Osteocyte (in vitro differentiated cells): ENCODE measurements at regions not wholly inside any gene's neighbourhood (a gene's known extent, or its start where the extent isn't known, plus 50 kb on each side); places are given as distances from the start of the nearest gene placed in this dataset.

Experiments used
- DNase-seq: peaks from one replicate; pipeline ENCODE4 v3.0.0; 2021; ENCODE audit warnings: mixed read lengths; ENCODE audit not compliant: unreplicated experiment; ENCODE audit errors: extremely low spot score
- H3K27ac Mint-ChIP-seq: one replicate; pipeline ENCODE4 v1.8.0; 2021; ENCODE audit warnings: mild to moderate bottlenecking, mixed read lengths; ENCODE audit not compliant: unreplicated experiment
- H3K27me3 Mint-ChIP-seq: one replicate; pipeline ENCODE4 v1.8.0; 2021; ENCODE audit warnings: mixed read lengths; ENCODE audit not compliant: unreplicated experiment
- H3K36me3 Mint-ChIP-seq: one replicate; pipeline ENCODE4 v1.8.0; 2021; ENCODE audit warnings: mixed read lengths; ENCODE audit not compliant: unreplicated experiment
- H3K4me1 Mint-ChIP-seq: one replicate; pipeline ENCODE4 v1.8.0; 2021; ENCODE audit warnings: mixed read lengths; ENCODE audit not compliant: unreplicated experiment
- H3K4me3 Mint-ChIP-seq: one replicate; pipeline ENCODE4 v1.8.0; 2021; ENCODE audit warnings: mild to moderate bottlenecking, moderate library complexity, mixed read lengths; ENCODE audit not compliant: unreplicated experiment
- H3K9me3 Mint-ChIP-seq: one replicate; pipeline ENCODE4 v1.8.0; 2021; ENCODE audit warnings: mixed read lengths; ENCODE audit not compliant: unreplicated experiment
- TF ChIP-seq, protein P1 (sequence below): fragments of 200-600 bp; sonication (generic); IDR thresholded peaks from 2 replicates; pipeline ENCODE4 v1.5.0; 2021; ENCODE audit warnings: antibody characterized with exemption, mild to moderate bottlenecking, moderate library complexity

DNA sequence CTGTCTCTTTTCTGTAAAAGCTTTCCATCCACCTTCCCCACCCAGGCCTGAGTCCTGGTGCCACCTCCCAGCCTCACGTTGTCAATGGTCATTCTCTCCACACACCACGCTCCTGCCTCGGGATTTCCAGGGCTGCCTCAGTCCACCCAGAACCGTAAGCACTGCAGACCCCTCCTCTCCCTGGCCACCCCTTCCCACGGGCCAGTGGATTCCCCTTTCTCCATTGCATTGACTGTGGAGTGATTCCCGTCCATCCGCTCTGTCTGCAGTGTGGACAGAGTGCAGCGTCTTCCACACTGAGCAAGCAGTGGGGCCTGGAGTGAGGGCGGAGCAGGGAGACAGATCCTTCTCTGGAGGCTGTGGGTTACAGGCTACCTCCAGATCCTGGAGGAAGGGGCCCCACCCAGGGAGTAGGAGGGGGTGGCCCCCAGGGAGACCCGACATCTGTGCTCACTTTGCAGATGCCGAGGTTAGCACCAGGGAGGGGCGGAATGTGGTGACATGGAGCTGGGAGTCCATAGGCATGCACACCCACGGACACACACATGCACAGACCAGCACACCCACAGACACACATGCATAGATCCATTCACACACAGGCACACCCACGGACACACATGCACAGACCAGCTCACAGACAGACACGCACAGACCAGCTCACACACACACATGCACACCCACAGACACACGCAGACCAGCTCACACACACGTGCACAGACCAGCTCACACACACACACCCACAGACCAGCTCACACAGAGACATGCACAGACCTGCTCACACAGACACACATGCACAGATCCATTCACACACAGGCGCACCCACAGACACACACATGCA, 109.6 kb upstream of the B3GAT1 start:
- peaks cover 4% of the 10 kb centered on the region for H3K9me3 Mint-ChIP-seq
- H3K27ac Mint-ChIP-seq: no peak overlapping the region

DNA sequence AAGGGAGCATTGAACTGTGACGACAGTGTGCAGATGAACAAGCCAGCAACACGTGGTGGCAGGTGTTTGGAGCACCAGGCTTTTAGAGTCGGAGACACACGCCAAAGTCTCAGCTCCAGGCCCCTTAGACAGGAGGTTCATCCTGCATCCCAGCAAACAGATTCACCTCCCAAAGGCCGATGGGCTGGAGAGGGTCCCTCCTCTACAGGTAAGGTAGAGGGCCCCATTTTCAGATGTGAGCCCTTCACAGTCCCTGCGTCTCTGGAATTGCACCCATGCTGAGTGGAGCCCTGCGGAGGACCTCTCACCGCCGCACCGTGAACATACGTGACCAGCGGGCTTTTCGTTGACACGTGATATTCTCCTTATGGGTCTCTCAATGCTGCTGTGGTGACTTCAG, 109.0 kb upstream of the B3GAT1 start:
- H3K27ac Mint-ChIP-seq: no peak overlapping the region
- H3K36me3 Mint-ChIP-seq: no peaks in the 10 kb centered on the region
- H3K9me3 Mint-ChIP-seq: peaks cover 4% of the 10 kb centered on the region
- H3K4me1 Mint-ChIP-seq: no peaks in the 10 kb centered on the region
- H3K27me3 Mint-ChIP-seq: peaks cover 6% of the 10 kb centered on the region
- no peak overlapping the region for H3K4me3 Mint-ChIP-seq
- no peak for DNase-seq
- TF ChIP-seq, protein P1, sequence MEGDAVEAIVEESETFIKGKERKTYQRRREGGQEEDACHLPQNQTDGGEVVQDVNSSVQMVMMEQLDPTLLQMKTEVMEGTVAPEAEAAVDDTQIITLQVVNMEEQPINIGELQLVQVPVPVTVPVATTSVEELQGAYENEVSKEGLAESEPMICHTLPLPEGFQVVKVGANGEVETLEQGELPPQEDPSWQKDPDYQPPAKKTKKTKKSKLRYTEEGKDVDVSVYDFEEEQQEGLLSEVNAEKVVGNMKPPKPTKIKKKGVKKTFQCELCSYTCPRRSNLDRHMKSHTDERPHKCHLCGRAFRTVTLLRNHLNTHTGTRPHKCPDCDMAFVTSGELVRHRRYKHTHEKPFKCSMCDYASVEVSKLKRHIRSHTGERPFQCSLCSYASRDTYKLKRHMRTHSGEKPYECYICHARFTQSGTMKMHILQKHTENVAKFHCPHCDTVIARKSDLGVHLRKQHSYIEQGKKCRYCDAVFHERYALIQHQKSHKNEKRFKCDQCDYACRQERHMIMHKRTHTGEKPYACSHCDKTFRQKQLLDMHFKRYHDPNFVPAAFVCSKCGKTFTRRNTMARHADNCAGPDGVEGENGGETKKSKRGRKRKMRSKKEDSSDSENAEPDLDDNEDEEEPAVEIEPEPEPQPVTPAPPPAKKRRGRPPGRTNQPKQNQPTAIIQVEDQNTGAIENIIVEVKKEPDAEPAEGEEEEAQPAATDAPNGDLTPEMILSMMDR: no peak

More for the DNA sequence above, 109.6 kb upstream of the B3GAT1 start:
- TF ChIP-seq, protein P1: no peak
- H3K36me3 Mint-ChIP-seq: no peaks in the 10 kb centered on the region
- no peak overlapping the region for H3K4me3 Mint-ChIP-seq
- DNase-seq: no peak
- H3K27me3 Mint-ChIP-seq: peaks cover 6% of the 10 kb centered on the region
- no peaks in the 10 kb centered on the region for H3K4me1 Mint-ChIP-seq

DNA sequence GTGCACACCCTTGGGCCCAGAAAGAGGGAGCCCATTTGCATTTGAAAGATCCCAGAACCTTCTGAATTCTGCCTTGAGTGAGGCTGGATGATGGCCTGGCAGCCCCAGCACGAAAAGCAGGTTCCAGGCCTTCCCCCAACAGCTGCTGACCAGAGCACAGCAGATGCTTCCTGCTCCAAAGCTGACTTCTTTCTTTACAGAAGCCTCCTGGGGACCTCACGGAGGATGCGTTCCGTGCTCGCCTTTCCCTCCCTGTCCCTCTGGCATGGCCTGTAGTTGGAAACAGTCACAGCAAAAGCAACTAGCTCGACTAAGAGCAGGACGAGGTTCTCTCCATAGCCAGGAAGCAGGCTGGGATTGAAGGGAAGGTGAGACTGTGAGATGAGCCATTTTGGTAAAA, 107.7 kb upstream of the B3GAT1 start:
- Mint-ChIP-seq H3K4me1 (no peaks in the 10 kb centered on the region), H3K9me3 (peaks cover 4% of the 10 kb centered on the region), H3K36me3 (no peaks in the 10 kb centered on the region), H3K27me3 (peaks cover 6% of the 10 kb centered on the region), H3K4me3 (no peak overlapping the region), H3K27ac (no peak overlapping the region)
- DNase-seq: no peak
- TF ChIP-seq, protein P1: no peak

DNA sequence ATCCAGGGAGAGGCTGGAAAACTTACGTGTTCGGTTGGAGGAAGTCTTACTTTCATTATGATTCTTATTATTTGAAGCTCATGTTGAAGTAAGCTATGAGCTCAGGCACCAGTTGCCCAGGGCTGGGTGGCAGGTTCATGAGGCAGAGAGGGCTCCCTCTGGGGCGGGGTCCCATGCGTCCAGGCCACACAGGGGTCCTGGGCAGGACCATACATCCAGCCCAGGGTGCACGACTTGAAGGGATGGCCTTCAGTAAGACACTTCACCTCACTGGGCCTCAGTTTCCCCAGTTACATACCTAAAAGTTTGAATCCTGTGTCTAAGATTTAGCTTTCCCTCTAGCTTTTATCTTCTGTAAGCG, 107.3 kb upstream of the B3GAT1 start:
- Mint-ChIP-seq H3K4me1 (no peaks in the 10 kb centered on the region), H3K27ac (no peak overlapping the region), H3K36me3 (no peaks in the 10 kb centered on the region), H3K9me3 (peaks cover 4% of the 10 kb centered on the region), H3K27me3 (peaks cover 6% of the 10 kb centered on the region), H3K4me3 (no peak overlapping the region)
- DNase-seq: no peak
- TF ChIP-seq, protein P1: no peak

DNA sequence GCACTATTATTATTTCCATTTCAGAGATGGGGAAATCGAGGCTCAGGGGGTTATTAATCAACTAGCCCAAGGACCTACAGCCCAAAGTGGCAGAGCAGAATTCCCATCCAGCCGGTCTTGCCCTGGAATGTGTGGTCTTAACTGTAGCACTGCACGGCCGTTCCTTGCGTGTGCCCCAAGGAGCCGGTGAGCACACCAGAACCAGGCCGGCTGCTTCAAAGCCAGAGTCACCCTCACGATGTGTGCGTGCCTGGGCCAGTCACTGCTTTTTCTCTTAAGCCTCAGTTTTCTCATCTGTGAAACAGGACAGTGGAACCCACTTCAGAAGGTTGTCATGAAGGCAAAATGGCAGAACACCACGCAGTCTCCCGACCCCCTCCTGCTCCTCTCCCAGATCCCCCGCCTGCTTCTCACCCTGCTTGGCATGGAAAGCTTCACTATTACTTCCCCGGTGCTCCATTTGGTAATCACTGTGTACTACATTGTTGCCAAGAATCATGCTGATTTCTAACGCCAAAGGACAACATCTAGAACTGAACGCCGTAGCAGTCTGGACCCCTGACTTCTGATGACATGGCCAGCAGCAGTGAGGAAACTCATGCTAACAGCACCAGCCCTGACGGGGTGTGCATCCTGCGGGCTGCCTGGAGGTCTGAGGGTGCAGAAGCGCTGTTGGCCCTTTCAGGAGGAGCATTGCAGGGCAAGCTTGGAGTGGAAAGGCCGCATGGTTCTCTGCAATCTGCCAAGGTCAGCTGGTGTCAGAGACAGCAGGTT, 106.8 kb upstream of the B3GAT1 start:
- no peaks in the 10 kb centered on the region for H3K4me1 Mint-ChIP-seq
- H3K9me3 Mint-ChIP-seq: peaks cover 4% of the 10 kb centered on the region
- no peaks in the 10 kb centered on the region for H3K36me3 Mint-ChIP-seq
- peaks cover 6% of the 10 kb centered on the region for H3K27me3 Mint-ChIP-seq
- no peak for DNase-seq
- H3K4me3 Mint-ChIP-seq: no peak overlapping the region
- TF ChIP-seq, protein P1: no peak
- no peak overlapping the region for H3K27ac Mint-ChIP-seq
